GM23338 (cell line): ENCODE measurements at regions not wholly inside any gene's neighbourhood (a gene's known extent, or its start where the extent isn't known, plus 50 kb on each side); places are given as distances from the start of the nearest gene placed in this dataset.

ENCODE experiments used
- CREB1 ChIP-seq: fragments of 250-450 bp; sonication (Bioruptor Pico); IDR thresholded peaks from 2 replicates; pipeline ENCODE4 v1.5.0; 2020; ENCODE audit warnings: low read depth, mild to moderate bottlenecking, moderate library complexity
- EZH2 ChIP-seq: fragments of 200-600 bp; sonication (generic); IDR thresholded peaks from one replicate; pipeline ENCODE4 v1.8.0; 2017; ENCODE audit warnings: antibody characterized with exemption, mild to moderate bottlenecking, low read depth; ENCODE audit not compliant: unreplicated experiment
- EZH2phosphoT487 ChIP-seq: fragments of 200-600 bp; sonication (generic); IDR thresholded peaks from one replicate; pipeline ENCODE4 v1.8.1; 2018; ENCODE audit warnings: antibody characterized with exemption; ENCODE audit not compliant: unreplicated experiment
- JUNB ChIP-seq: IDR thresholded peaks from one replicate; pipeline ENCODE4 v1.6.1; 2016; ENCODE audit warnings: antibody characterized with exemption; ENCODE audit not compliant: unreplicated experiment
- POLR2AphosphoS5 ChIP-seq: IDR thresholded peaks from 2 replicates; pipeline ENCODE4 v1.6.1; 2016; ENCODE audit warnings: antibody characterized with exemption, low read depth
- STAT1 ChIP-seq: IDR thresholded peaks from one replicate; pipeline ENCODE4 v1.6.1; 2016; ENCODE audit warnings: antibody characterized with exemption; ENCODE audit not compliant: unreplicated experiment
- ZNF114 ChIP-seq: fragments of 250-450 bp; sonication (Bioruptor Pico); IDR thresholded peaks from 2 replicates; pipeline ENCODE4 v1.5.0; 2020; ENCODE audit warnings: mild to moderate bottlenecking, moderate library complexity
- ZNF331 ChIP-seq: fragments of 250-450 bp; sonication (Bioruptor Pico); IDR thresholded peaks from 2 replicates; pipeline ENCODE4 v1.5.0; 2020; ENCODE audit warnings: low read depth, mild to moderate bottlenecking, moderate library complexity
- TF ChIP-seq, protein P1 (sequence below), 2 experiments: fragments of 200-600 bp in 1 of 2; sonication (generic) in 1 of 2; conservative IDR thresholded peaks; 2 replicates each; pipeline versions ENCODE4 v1.5.1 to v1.6.1; 2016 to 2017; ENCODE audit warnings: antibody characterized with exemption in 2 of 2, low read depth in 2 of 2, mild to moderate bottlenecking in 2 of 2, moderate library complexity in 1 of 2
- TF ChIP-seq, protein P2 (sequence below): IDR thresholded peaks from one replicate; pipeline ENCODE4 v1.6.1; 2018; ENCODE audit warnings: antibody characterized with exemption; ENCODE audit not compliant: unreplicated experiment
- TF ChIP-seq, protein P3 (sequence below): IDR thresholded peaks from 2 replicates; pipeline ENCODE4 v1.6.1; 2016; ENCODE audit warnings: antibody characterized with exemption
- TF ChIP-seq, protein P4 (sequence below): fragments of 250-450 bp; sonication (Bioruptor Pico); IDR thresholded peaks from 2 replicates; pipeline ENCODE4 v1.5.0; 2020; ENCODE audit warnings: mild to moderate bottlenecking, moderate library complexity

DNA sequence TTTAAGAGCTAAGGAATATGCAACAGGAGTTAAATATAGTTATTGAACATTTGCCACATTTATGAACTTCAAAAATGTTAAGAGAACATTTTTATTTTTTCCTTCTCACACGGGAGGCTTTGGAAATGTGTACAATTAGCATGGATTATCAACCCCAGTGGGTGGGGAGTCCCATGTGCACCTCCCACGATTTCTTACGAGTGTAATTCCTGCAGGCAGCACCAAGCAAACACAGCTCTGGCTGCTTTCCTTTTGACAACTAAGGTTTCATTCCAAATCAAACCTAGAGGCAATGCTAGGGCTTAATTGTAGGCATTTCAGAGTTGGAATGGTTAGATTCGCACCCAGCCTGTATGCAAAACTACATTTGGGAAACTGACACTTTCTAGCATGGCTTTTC, 460.9 kb downstream of the METTL15 start:
- no peak for TF ChIP-seq EZH2phosphoT487
- TF ChIP-seq, protein P1, sequence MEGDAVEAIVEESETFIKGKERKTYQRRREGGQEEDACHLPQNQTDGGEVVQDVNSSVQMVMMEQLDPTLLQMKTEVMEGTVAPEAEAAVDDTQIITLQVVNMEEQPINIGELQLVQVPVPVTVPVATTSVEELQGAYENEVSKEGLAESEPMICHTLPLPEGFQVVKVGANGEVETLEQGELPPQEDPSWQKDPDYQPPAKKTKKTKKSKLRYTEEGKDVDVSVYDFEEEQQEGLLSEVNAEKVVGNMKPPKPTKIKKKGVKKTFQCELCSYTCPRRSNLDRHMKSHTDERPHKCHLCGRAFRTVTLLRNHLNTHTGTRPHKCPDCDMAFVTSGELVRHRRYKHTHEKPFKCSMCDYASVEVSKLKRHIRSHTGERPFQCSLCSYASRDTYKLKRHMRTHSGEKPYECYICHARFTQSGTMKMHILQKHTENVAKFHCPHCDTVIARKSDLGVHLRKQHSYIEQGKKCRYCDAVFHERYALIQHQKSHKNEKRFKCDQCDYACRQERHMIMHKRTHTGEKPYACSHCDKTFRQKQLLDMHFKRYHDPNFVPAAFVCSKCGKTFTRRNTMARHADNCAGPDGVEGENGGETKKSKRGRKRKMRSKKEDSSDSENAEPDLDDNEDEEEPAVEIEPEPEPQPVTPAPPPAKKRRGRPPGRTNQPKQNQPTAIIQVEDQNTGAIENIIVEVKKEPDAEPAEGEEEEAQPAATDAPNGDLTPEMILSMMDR (conservative IDR thresholded peaks at IDR 0.05; ENCODE audit: low read depth in 2 of 2), result no peak
- no peak for TF ChIP-seq POLR2AphosphoS5
- TF ChIP-seq EZH2, result no peak
- TF ChIP-seq CREB1 (CRISPR knock-in tag), result no peak
- TF ChIP-seq, protein P2, sequence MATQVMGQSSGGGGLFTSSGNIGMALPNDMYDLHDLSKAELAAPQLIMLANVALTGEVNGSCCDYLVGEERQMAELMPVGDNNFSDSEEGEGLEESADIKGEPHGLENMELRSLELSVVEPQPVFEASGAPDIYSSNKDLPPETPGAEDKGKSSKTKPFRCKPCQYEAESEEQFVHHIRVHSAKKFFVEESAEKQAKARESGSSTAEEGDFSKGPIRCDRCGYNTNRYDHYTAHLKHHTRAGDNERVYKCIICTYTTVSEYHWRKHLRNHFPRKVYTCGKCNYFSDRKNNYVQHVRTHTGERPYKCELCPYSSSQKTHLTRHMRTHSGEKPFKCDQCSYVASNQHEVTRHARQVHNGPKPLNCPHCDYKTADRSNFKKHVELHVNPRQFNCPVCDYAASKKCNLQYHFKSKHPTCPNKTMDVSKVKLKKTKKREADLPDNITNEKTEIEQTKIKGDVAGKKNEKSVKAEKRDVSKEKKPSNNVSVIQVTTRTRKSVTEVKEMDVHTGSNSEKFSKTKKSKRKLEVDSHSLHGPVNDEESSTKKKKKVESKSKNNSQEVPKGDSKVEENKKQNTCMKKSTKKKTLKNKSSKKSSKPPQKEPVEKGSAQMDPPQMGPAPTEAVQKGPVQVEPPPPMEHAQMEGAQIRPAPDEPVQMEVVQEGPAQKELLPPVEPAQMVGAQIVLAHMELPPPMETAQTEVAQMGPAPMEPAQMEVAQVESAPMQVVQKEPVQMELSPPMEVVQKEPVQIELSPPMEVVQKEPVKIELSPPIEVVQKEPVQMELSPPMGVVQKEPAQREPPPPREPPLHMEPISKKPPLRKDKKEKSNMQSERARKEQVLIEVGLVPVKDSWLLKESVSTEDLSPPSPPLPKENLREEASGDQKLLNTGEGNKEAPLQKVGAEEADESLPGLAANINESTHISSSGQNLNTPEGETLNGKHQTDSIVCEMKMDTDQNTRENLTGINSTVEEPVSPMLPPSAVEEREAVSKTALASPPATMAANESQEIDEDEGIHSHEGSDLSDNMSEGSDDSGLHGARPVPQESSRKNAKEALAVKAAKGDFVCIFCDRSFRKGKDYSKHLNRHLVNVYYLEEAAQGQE, result no peak
- TF ChIP-seq ZNF114 (CRISPR knock-in tag), result no peak
- TF ChIP-seq STAT1, result no peak
- TF ChIP-seq ZNF331, result no peak
- TF ChIP-seq, protein P3, sequence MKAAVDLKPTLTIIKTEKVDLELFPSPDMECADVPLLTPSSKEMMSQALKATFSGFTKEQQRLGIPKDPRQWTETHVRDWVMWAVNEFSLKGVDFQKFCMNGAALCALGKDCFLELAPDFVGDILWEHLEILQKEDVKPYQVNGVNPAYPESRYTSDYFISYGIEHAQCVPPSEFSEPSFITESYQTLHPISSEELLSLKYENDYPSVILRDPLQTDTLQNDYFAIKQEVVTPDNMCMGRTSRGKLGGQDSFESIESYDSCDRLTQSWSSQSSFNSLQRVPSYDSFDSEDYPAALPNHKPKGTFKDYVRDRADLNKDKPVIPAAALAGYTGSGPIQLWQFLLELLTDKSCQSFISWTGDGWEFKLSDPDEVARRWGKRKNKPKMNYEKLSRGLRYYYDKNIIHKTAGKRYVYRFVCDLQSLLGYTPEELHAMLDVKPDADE, result no peak
- TF ChIP-seq, protein P4, sequence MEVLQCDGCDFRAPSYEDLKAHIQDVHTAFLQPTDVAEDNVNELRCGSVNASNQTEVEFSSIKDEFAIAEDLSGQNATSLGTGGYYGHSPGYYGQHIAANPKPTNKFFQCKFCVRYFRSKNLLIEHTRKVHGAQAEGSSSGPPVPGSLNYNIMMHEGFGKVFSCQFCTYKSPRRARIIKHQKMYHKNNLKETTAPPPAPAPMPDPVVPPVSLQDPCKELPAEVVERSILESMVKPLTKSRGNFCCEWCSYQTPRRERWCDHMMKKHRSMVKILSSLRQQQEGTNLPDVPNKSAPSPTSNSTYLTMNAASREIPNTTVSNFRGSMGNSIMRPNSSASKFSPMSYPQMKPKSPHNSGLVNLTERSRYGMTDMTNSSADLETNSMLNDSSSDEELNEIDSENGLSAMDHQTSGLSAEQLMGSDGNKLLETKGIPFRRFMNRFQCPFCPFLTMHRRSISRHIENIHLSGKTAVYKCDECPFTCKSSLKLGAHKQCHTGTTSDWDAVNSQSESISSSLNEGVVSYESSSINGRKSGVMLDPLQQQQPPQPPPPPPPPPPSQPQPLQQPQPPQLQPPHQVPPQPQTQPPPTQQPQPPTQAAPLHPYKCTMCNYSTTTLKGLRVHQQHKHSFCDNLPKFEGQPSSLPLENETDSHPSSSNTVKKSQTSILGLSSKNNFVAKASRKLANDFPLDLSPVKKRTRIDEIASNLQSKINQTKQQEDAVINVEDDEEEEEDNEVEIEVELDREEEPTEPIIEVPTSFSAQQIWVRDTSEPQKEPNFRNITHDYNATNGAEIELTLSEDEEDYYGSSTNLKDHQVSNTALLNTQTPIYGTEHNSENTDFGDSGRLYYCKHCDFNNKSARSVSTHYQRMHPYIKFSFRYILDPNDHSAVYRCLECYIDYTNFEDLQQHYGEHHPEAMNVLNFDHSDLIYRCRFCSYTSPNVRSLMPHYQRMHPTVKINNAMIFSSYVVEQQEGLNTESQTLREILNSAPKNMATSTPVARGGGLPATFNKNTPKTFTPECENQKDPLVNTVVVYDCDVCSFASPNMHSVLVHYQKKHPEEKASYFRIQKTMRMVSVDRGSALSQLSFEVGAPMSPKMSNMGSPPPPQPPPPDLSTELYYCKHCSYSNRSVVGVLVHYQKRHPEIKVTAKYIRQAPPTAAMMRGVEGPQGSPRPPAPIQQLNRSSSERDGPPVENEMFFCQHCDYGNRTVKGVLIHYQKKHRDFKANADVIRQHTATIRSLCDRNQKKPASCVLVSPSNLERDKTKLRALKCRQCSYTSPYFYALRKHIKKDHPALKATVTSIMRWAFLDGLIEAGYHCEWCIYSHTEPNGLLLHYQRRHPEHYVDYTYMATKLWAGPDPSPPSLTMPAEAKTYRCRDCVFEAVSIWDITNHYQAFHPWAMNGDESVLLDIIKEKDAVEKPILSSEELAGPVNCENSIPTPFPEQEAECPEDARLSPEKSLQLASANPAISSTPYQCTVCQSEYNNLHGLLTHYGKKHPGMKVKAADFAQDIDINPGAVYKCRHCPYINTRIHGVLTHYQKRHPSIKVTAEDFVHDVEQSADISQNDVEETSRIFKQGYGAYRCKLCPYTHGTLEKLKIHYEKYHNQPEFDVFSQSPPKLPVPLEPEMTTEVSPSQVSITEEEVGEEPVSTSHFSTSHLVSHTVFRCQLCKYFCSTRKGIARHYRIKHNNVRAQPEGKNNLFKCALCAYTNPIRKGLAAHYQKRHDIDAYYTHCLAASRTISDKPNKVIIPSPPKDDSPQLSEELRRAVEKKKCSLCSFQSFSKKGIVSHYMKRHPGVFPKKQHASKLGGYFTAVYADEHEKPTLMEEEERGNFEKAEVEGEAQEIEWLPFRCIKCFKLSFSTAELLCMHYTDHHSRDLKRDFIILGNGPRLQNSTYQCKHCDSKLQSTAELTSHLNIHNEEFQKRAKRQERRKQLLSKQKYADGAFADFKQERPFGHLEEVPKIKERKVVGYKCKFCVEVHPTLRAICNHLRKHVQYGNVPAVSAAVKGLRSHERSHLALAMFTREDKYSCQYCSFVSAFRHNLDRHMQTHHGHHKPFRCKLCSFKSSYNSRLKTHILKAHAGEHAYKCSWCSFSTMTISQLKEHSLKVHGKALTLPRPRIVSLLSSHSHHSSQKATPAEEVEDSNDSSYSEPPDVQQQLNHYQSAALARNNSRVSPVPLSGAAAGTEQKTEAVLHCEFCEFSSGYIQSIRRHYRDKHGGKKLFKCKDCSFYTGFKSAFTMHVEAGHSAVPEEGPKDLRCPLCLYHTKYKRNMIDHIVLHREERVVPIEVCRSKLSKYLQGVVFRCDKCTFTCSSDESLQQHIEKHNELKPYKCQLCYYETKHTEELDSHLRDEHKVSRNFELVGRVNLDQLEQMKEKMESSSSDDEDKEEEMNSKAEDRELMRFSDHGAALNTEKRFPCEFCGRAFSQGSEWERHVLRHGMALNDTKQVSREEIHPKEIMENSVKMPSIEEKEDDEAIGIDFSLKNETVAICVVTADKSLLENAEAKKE, result no peak
- TF ChIP-seq JUNB, result no peak
